DND-41 (cell line): ENCODE measurements at regions not wholly inside any gene's neighbourhood (a gene's known extent, or its start where the extent isn't known, plus 50 kb on each side); places are given as distances from the start of the nearest gene placed in this dataset.

ENCODE experiments used
- CTCF ChIP-seq: IDR thresholded peaks from 2 replicates; pipeline ENCODE4 v1.5.1; 2012; ENCODE audit warnings: borderline replicate concordance, low read length, moderate library complexity, mild to moderate bottlenecking; ENCODE audit not compliant: poor library complexity, severe bottlenecking; ENCODE audit errors: extremely low read depth
- EZH2 ChIP-seq: IDR thresholded peaks from 3 replicates; pipeline ENCODE4 v1.6.1; 2012; ENCODE audit warnings: borderline replicate concordance, low read depth, mild to moderate bottlenecking, moderate library complexity, low read length, inconsistent platforms; ENCODE audit not compliant: severe bottlenecking

DNA sequence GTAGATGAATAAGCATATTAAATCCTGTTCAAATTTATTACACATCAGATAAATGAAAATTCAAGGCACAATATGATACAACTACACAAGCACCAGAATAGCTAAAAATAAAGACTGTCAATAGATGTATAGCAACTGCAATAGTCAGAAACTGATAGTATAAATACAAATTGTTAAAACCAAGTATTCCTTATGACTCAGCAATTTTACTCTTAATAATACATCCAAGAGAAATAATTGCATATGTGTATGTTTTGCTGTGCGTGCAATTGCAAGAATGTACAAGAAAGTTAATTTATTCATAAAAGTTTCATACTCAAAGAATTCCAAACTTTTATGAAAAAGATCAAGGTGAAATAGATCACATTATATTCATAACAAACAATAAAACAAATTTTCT, 1338.1 kb downstream of the OLFM4 start:
- TF ChIP-seq EZH2: no peak
- no peak for TF ChIP-seq CTCF
